Sigmoid colon (tissue), 4 donors: ENCODE measurements at regions not wholly inside any gene's neighbourhood (a gene's known extent, or its start where the extent isn't known, plus 50 kb on each side); places are given as distances from the start of the nearest gene placed in this dataset.
"Not testable (repeated sequence)": the region's sequence is repeated elsewhere in the genome, so short reads cannot be mapped to it uniquely, and the experiment has no call there.

Experiments used
- POLR2A ChIP-seq, 2 donors: fragments of 450-650 bp; IDR thresholded peaks; one replicate each; pipeline ENCODE4 v1.6.1; 2016; ENCODE audit warnings: antibody characterized with exemption in 2 of 2, mild to moderate bottlenecking in 2 of 2, moderate library complexity in 2 of 2
- POLR2AphosphoS5 ChIP-seq, 4 donors: sonication (generic); formaldehyde crosslinking; IDR thresholded peaks; one replicate each; pipeline ENCODE4 v1.6.1; 2017; ENCODE audit warnings: antibody characterized with exemption in 4 of 4
- TF ChIP-seq, protein P1 (sequence below), 4 experiments: fragments of 450-650 bp in 3 of 4; fragments of 200-600 bp in 1 of 4; IDR thresholded peaks; one replicate each; pipeline ENCODE4 v1.5.1; 2016 to 2019; ENCODE audit warnings: antibody characterized with exemption in 4 of 4, mild to moderate bottlenecking in 3 of 4, moderate library complexity in 2 of 4

DNA sequence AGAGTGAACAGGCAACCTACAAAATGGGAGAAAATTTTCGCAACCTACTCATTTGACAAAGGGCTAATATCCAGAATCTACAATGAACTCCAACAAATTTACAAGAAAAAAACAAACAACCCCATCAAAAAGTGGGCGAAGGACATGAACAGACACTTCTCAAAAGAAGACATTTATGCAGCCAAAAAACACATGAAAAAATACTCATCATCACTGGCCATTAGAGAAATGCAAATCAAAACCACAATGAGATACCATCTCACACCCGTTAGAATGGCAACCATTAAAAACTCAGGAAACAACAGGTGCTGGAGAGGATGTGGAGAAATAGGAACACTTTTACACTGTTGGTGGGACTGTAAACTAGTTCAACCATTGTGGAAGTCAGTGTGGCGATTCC is 117.0 kb upstream of the CTAGE1 start:
- TF ChIP-seq, protein P1, sequence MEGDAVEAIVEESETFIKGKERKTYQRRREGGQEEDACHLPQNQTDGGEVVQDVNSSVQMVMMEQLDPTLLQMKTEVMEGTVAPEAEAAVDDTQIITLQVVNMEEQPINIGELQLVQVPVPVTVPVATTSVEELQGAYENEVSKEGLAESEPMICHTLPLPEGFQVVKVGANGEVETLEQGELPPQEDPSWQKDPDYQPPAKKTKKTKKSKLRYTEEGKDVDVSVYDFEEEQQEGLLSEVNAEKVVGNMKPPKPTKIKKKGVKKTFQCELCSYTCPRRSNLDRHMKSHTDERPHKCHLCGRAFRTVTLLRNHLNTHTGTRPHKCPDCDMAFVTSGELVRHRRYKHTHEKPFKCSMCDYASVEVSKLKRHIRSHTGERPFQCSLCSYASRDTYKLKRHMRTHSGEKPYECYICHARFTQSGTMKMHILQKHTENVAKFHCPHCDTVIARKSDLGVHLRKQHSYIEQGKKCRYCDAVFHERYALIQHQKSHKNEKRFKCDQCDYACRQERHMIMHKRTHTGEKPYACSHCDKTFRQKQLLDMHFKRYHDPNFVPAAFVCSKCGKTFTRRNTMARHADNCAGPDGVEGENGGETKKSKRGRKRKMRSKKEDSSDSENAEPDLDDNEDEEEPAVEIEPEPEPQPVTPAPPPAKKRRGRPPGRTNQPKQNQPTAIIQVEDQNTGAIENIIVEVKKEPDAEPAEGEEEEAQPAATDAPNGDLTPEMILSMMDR (IDR thresholded peaks at IDR 0.05) = not testable (repeated sequence)
- TF ChIP-seq POLR2A, POLR2AphosphoS5 (IDR thresholded peaks at IDR 0.05): not testable (repeated sequence)
